Mesodermal cell (in vitro differentiated cells): ENCODE measurements at regions not wholly inside any gene's neighbourhood (a gene's known extent, or its start where the extent isn't known, plus 50 kb on each side); places are given as distances from the start of the nearest gene placed in this dataset.

Experiments
- H3K27ac ChIP-seq: 2 replicates; pipeline ENCODE4 v1.7.0; 2013; ENCODE audit warnings: mild to moderate bottlenecking, low read depth, low read length, moderate library complexity; ENCODE audit not compliant: severe bottlenecking
- H3K36me3 ChIP-seq: 2 replicates; pipeline ENCODE4 v1.7.1; 2013; ENCODE audit warnings: mild to moderate bottlenecking, low read length, moderate library complexity; ENCODE audit not compliant: control insufficient read depth, insufficient read depth
- H3K4me1 ChIP-seq: one replicate; pipeline ENCODE4 v1.7.1; 2013; ENCODE audit warnings: mild to moderate bottlenecking, low read length; ENCODE audit not compliant: insufficient read depth, control insufficient read depth, poor library complexity, severe bottlenecking
- H3K4me3 ChIP-seq: 2 replicates; pipeline ENCODE4 v1.7.0; 2013; ENCODE audit warnings: low read length, control low read depth, mild to moderate bottlenecking; ENCODE audit not compliant: insufficient read depth, poor library complexity, severe bottlenecking; ENCODE audit errors: extremely low read depth
- H3K9me3 ChIP-seq: 2 replicates; pipeline ENCODE4 v1.7.1; 2013; ENCODE audit warnings: mild to moderate bottlenecking, low read length, moderate library complexity; ENCODE audit not compliant: control insufficient read depth
- WGBS, 2 experiments: methylation state at CpG; one replicate each; pipeline ENCODE4 v1.1.5; 2013; ENCODE audit warnings: missing lambda C conversion rate in 2 of 2; ENCODE audit not compliant: insufficient coverage in 2 of 2; 5-methylcytosine and 5-hydroxymethylcytosine counted together

GRCh38 chr20:4453359-4453758 lies 204.3 kb upstream of the ADRA1D start:
- WGBS, 2 experiments = 80% methylated on average over 1 of the region's 1 CpG; no CpG with 5 or more reads in 1 of the 2 experiments
- Histone ChIP-seq H3K4me3 (no peak overlapping the region), H3K27ac (no peak overlapping the region), H3K9me3 (no peaks in the 10 kb centered on the region), H3K4me1 (no peaks in the 10 kb centered on the region), H3K36me3 (no peaks in the 10 kb centered on the region)

- no peaks in the 10 kb centered on the region for H3K36me3 ChIP-seq
- H3K4me3 ChIP-seq = no peak overlapping the region
- H3K4me1 ChIP-seq = no peaks in the 10 kb centered on the region
- 100% methylated on average over 1 of the region's 2 CpGs; no CpG with 5 or more reads in 1 of the 2 experiments for WGBS, 2 experiments
- H3K9me3 ChIP-seq = no peaks in the 10 kb centered on the region
- no peak overlapping the region for H3K27ac ChIP-seq
Observed at GRCh38 chr20:4451487-4452081, 202.5 kb upstream of the ADRA1D start.

- H3K9me3 ChIP-seq = no peaks in the 10 kb centered on the region
- no peaks in the 10 kb centered on the region for H3K36me3 ChIP-seq
- H3K4me1 ChIP-seq = no peaks in the 10 kb centered on the region
- 84 to 97% methylated on average over 3 of the region's 11 CpGs for WGBS, 2 experiments
- no peak overlapping the region for H3K4me3 ChIP-seq
- no peak overlapping the region for H3K27ac ChIP-seq
Observed at GRCh38 chr20:4449957-4450715, 201.0 kb upstream of the ADRA1D start.

GRCh38 chr20:4445784-4446183 lies 196.7 kb upstream of the ADRA1D start:
- WGBS, 2 experiments = 77 to 80% methylated on average over 2 of the region's 4 CpGs
- no peak overlapping the region for H3K27ac ChIP-seq
- no peaks in the 10 kb centered on the region for H3K36me3 ChIP-seq

GRCh38 chr20:4445331-4445730 lies 196.2 kb upstream of the ADRA1D start:
- Histone ChIP-seq H3K36me3 (no peaks in the 10 kb centered on the region), H3K9me3 (no peaks in the 10 kb centered on the region), H3K4me1 (no peaks in the 10 kb centered on the region), H3K4me3 (no peak overlapping the region), H3K27ac (no peak overlapping the region)
- WGBS, 2 experiments = 95 to 97% methylated on average over 2 of the region's 2 CpGs

More at GRCh38 chr20:4445784-4446183, 196.7 kb upstream of the ADRA1D start:
- H3K4me3 ChIP-seq = no peak overlapping the region
- H3K4me1 ChIP-seq = no peaks in the 10 kb centered on the region
- H3K9me3 ChIP-seq = no peaks in the 10 kb centered on the region

- Histone ChIP-seq H3K27ac (no peak overlapping the region), H3K4me1 (no peaks in the 10 kb centered on the region), H3K36me3 (no peaks in the 10 kb centered on the region), H3K4me3 (no peak overlapping the region), H3K9me3 (no peaks in the 10 kb centered on the region)
- WGBS, 2 experiments = 86 to 100% methylated on average over 1 to 2 of the region's 2 CpGs
Observed at GRCh38 chr20:4444404-4444803, 195.3 kb upstream of the ADRA1D start.

GRCh38 chr20:4443016-4443415 lies 193.9 kb upstream of the ADRA1D start:
- no peaks in the 10 kb centered on the region for H3K36me3 ChIP-seq
- no peak overlapping the region for H3K4me3 ChIP-seq
- no peaks in the 10 kb centered on the region for H3K9me3 ChIP-seq
- no peaks in the 10 kb centered on the region for H3K4me1 ChIP-seq
- WGBS, 2 experiments = 83 to 93% methylated on average over 1 to 3 of the region's 4 CpGs
- no peak overlapping the region for H3K27ac ChIP-seq

- no peaks in the 10 kb centered on the region for H3K9me3 ChIP-seq
- H3K4me1 ChIP-seq = no peaks in the 10 kb centered on the region
- no peak overlapping the region for H3K4me3 ChIP-seq
- H3K27ac ChIP-seq = no peak overlapping the region
- 100% methylated on average over 1 of the region's 3 CpGs; no CpG with 5 or more reads in 1 of the 2 experiments for WGBS, 2 experiments
- H3K36me3 ChIP-seq = no peaks in the 10 kb centered on the region
Observed at GRCh38 chr20:4441871-4442270, 192.8 kb upstream of the ADRA1D start.

- Histone ChIP-seq H3K9me3 (no peaks in the 10 kb centered on the region), H3K36me3 (no peaks in the 10 kb centered on the region), H3K4me1 (no peaks in the 10 kb centered on the region), H3K4me3 (no peak overlapping the region), H3K27ac (no peak overlapping the region)
- WGBS, 2 experiments = 83% methylated on average over 1 of the region's 2 CpGs; no CpG with 5 or more reads in 1 of the 2 experiments
Observed at GRCh38 chr20:4441191-4441590, 192.1 kb upstream of the ADRA1D start.

GRCh38 chr20:4439461-4439860 lies 190.4 kb upstream of the ADRA1D start:
- Histone ChIP-seq H3K9me3 (no peaks in the 10 kb centered on the region), H3K36me3 (no peaks in the 10 kb centered on the region), H3K4me3 (no peak overlapping the region), H3K4me1 (no peaks in the 10 kb centered on the region), H3K27ac (no peak overlapping the region)
- WGBS, 2 experiments = 72 to 77% methylated on average over 5 of the region's 5 CpGs

GRCh38 chr20:4437131-4437530 lies 188.0 kb upstream of the ADRA1D start:
- H3K9me3 ChIP-seq = no peaks in the 10 kb centered on the region
- no peaks in the 10 kb centered on the region for H3K4me1 ChIP-seq
- no peak overlapping the region for H3K27ac ChIP-seq
- WGBS, 2 experiments = 50 to 100% methylated on average over 1 of the region's 1 CpG
- H3K36me3 ChIP-seq = no peaks in the 10 kb centered on the region
- H3K4me3 ChIP-seq = no peak overlapping the region
